ENCODE measurements at regions not wholly inside any gene's neighbourhood (a gene's known extent, or its start where the extent isn't known, plus 50 kb on each side); places are given as distances from the start of the nearest gene placed in this dataset.
"Not testable (repeated sequence)": the region's sequence is repeated elsewhere in the genome, so short reads cannot be mapped to it uniquely, and the experiment has no call there.

- no peak for DNase-seq
Observed at GRCh38 chr7:79534128-79534527, 80.7 kb upstream of the MAGI2 start.

- no peak for DNase-seq
Observed at GRCh38 chr7:79531905-79532664, 78.6 kb upstream of the MAGI2 start.

- DNase-seq = no peak
Observed at GRCh38 chr7:79531116-79531515, 77.6 kb upstream of the MAGI2 start.

DNA sequence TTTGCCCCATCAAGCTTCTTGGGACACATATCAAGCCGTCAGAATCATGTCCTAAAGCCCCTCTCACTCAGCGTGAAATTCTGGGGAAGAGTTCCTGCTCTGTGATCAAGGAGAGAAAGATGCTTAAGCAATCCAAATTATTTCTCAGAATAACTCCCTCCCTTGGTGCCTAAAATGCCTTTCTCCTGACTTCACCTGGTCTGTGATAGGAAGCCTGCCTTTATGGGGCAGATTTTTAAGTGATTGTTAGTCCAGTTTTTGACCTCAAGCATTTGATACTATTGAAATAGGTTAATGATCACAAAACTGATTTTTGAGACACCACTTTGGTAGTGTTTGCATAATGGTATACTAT lies 76.4 kb upstream of the MAGI2 start:
- no peak for DNase-seq

DNA sequence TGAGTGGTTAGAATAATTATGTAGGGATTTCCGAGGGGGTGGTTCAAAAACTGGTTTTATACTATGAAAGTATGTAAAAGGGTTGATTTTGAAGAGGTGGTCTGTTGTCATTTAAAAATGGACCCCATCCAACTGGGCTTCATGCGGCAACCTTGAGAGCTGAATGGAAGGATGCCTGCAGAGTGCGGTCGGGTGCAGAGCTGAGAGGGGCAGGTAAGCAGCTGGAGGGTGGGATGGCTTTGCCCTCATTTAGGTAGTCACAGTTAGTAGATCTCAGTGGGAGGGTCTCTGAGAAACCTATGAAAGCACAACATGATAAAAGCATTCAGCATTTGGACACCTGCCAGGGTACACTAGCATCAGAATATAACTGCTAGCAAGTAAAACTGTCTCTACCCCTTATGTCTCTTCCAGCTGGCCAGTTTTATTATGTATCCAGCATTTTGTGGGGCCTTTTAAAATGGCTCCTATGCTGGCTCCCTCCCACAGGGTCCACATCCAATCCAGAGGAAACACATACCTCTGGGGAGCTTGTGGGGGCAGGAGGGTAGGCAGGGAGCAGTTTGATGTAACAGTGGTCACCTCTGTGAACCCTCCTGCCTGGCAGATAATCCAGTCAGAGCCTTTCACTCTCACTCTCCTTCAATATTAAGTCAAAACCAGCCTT lies 75.9 kb upstream of the MAGI2 start:
- no peak for DNase-seq

- DNase-seq = no peak
Observed at GRCh38 chr7:79528421-79528820, 75.0 kb upstream of the MAGI2 start.

- DNase-seq = no peak
Observed at GRCh38 chr7:79524048-79524447, 70.6 kb upstream of the MAGI2 start.

- no peak for DNase-seq
Observed at GRCh38 chr7:79523436-79523835, 70.0 kb upstream of the MAGI2 start.

DNA sequence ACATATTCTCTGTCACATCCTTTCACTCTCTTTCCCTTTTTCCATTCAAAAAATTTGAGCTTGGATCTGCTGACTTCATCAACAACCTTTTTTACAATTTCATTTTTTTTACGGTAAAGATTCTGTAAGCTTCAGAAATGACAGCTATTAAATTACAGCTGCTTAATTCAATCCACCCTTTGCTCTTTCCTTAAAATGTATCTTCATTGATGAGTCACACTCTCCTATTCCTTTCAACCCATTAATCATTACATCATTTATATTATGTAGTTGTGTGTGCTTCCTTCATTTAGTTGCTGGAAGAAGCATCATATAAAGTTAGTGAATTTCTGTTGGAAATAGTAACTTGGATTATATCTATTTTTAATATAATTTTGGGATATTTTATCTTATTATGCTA lies 67.1 kb upstream of the MAGI2 start:
- DNase-seq = no peak

DNA sequence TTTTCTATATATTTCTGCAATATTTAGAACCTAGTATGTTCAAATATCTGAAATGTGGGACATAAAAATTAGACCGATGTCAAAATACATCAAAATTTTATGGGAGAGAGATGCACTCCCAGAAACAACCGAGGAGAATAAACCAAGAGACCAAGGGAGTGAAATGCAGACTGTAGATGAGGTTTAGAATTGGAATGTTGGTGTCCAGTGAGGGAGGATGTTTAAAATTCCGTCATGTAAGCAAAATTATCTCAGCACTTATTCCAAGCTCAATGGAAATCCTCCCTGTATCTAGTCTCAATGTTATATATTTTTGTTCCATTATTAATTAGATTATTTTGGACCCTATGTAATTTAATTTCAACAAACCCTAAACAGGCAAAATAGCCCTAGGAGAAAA lies 61.9 kb upstream of the MAGI2 start:
- DNase-seq = no peak

- no peak for DNase-seq
Observed at GRCh38 chr7:79513261-79513660, 59.8 kb upstream of the MAGI2 start.

- DNase-seq = no peak
Observed at GRCh38 chr7:79512261-79512660, 58.8 kb upstream of the MAGI2 start.

DNA sequence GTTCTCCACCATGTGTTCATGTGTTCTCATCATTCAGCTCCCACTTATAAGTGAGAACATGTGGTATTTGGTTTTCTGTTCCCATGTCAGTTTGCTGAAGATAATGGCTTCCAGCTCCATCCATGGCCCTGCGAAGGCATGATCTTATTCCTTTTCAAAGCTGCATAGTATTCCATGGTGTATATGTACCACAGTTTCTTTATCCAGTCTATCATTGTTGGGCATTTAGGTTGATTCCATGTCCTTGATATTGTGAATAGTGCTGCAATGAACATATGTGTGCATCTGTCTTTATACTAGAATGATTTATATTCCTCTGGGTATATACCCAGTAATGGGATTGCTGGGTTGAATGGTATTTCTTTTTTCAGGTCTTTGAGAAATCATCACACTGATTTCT lies 57.6 kb upstream of the MAGI2 start:
- not testable (repeated sequence) for DNase-seq

DNA sequence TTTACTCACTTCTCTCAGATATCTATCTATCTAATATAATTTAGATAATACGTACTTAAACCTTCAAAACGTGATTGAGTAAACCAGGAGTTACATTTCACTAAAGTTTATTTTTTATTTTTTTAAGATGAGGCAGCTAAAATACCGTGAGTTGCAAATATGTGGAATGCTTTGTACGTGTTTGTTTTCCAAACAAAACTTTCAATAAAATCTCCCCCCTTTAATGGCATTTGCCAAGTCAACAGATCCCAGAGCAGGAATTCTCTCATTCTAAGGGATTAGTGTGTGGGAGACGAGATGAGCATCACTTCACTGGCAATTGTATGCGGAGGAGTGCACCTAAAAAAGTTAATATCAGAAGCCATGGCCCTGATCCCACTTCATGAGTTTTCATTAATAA lies 53.7 kb upstream of the MAGI2 start:
- no peak for DNase-seq

- no peak for DNase-seq
Observed at GRCh38 chr7:79506481-79506880, 53.0 kb upstream of the MAGI2 start.

DNA sequence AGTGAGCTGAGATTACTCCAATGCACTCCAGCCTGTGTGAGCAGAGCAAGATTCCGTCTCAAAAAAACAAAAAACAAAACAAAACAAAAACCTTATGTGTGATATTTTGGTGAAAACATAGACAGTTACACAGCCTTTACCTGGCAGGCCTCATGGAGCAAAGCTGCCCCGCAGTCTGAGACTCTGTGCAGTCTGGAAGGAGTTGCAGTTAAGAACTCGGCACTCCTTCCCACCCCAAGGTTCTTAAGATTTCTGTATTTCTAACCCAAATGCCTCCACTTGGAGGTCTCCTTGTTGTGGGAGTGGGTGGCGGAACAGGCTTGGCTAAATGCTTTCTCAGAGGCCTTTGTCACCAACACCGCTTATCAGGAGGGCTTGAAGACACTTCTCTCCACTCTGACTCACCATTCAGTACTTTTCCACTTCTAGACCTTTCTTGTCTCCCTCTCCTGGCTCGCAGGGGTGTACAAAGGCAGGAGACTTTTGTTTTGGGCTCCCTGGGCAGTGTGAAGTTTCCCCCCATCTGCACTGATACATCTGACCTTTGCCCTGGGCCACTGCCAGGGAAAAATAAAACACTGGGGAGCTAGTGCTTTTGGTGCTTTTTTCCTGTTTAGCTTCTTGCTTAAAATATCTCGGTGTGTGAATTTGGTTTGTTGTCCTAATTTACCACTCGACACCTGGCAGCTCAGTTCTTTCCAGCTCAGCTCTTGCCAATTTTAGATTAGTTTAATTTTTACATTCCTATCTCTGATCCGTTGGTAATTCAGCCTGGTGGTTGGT lies 51.3 kb upstream of the MAGI2 start:
- no peak for DNase-seq

Measured in hindlimb muscle (tissue), 1 donor.